Kidney (tissue), 10 donors: ENCODE measurements at regions not wholly inside any gene's neighbourhood (a gene's known extent, or its start where the extent isn't known, plus 50 kb on each side); places are given as distances from the start of the nearest gene placed in this dataset.
"Not testable (repeated sequence)": the region's sequence is repeated elsewhere in the genome, so short reads cannot be mapped to it uniquely, and the experiment has no call there.

Experiments
- DNase-seq, 5 donors: peaks; one replicate each; pipeline ENCODE4 v3.0.0-alpha.2; 2013 to 2020
- FAIRE-seq: peaks from 2 replicates; lab custom pipeline; 2012; peaks lifted over from hg19 to GRCh38; lab: Jason Lieb, UNC
- H3K27ac ChIP-seq, 2 donors: one replicate each; pipeline ENCODE4 v1.7.0; 2013; ENCODE audit warnings: low read depth in 2 of 2, low read length in 2 of 2, inconsistent platforms in 1 of 2
- H3K27me3 ChIP-seq: one replicate; pipeline ENCODE4 v1.7.1; 2013; ENCODE audit warnings: low read length, inconsistent platforms; ENCODE audit not compliant: control insufficient read depth, insufficient read depth
- H3K36me3 ChIP-seq, 3 donors: one replicate each; pipeline versions ENCODE4 v1.7.0 to v1.7.1; 2013; ENCODE audit warnings: low read length in 3 of 3, control low read depth in 1 of 3, inconsistent platforms in 1 of 3; ENCODE audit not compliant: insufficient read depth in 3 of 3, control insufficient read depth in 2 of 3
- H3K4me1 ChIP-seq, 3 donors: one replicate each; pipeline versions ENCODE4 v1.7.0 to v1.7.1; 2013; ENCODE audit warnings: low read length in 3 of 3, inconsistent platforms in 1 of 3, low read depth in 1 of 3; ENCODE audit not compliant: control insufficient read depth in 2 of 3, insufficient read depth in 2 of 3
- H3K4me3 ChIP-seq, 3 donors: one replicate each; pipeline versions ENCODE4 v1.7.0 to v1.8.1; 2013; ENCODE audit warnings: low read length in 3 of 3, control low read depth in 1 of 3, inconsistent platforms in 1 of 3
- H3K9ac ChIP-seq, 3 donors: one replicate each; pipeline versions ENCODE4 v1.7.0 to v1.7.1; 2013; ENCODE audit warnings: low read length in 3 of 3, control low read depth in 1 of 3, inconsistent platforms in 1 of 3
- H3K9me3 ChIP-seq, 3 donors: one replicate each; pipeline versions ENCODE4 v1.7.0 to v1.7.1; 2013; ENCODE audit warnings: low read length in 3 of 3, control low read depth in 1 of 3, inconsistent platforms in 1 of 3; ENCODE audit not compliant: control insufficient read depth in 2 of 3, insufficient read depth in 1 of 3
- intact Hi-C: fragments of 100-400 bp; cut with DNase I; formaldehyde crosslinking; loops from one replicate; pipeline ENCODE4 v1.11.1; 2022
- donor health status: control.
- donor health status: control.
- donor health status: DM: yes; HTN: yes; CAD: no.
- donor health status: Normal renal cell carcinoma (clear cell type).

GRCh38 chr16:29268348-29268747 lies 138.2 kb downstream of the NPIPB11 start:
- DNase-seq = peak in 1 of 5 donors; percentile 63
- H3K9me3 ChIP-seq, H3K9ac ChIP-seq, H3K4me1 ChIP-seq, H3K27ac ChIP-seq, FAIRE-seq, H3K36me3 ChIP-seq, H3K4me3 ChIP-seq, intact Hi-C loops, H3K27me3 ChIP-seq: not testable (repeated sequence)

GRCh38 chr16:29267891-29268290 lies 138.6 kb downstream of the NPIPB11 start:
- H3K27ac ChIP-seq, H3K4me1 ChIP-seq, H3K4me3 ChIP-seq, FAIRE-seq, H3K9me3 ChIP-seq, H3K9ac ChIP-seq, DNase-seq, intact Hi-C loops, H3K36me3 ChIP-seq, H3K27me3 ChIP-seq: not testable (repeated sequence)

GRCh38 chr16:29267055-29267619 lies 139.4 kb downstream of the NPIPB11 start:
- H3K9me3 ChIP-seq, H3K4me3 ChIP-seq, H3K4me1 ChIP-seq, H3K9ac ChIP-seq, intact Hi-C loops, H3K27ac ChIP-seq, H3K36me3 ChIP-seq, H3K27me3 ChIP-seq, FAIRE-seq: not testable (repeated sequence)
- peak in 1 of 5 donors; percentile 64 for DNase-seq

GRCh38 chr16:29266612-29267011 lies 139.9 kb downstream of the NPIPB11 start:
- FAIRE-seq, DNase-seq, intact Hi-C loops, H3K9me3 ChIP-seq, H3K27ac ChIP-seq, H3K4me3 ChIP-seq, H3K36me3 ChIP-seq, H3K9ac ChIP-seq, H3K4me1 ChIP-seq, H3K27me3 ChIP-seq: not testable (repeated sequence)

GRCh38 chr16:29265255-29265853 lies 141.2 kb downstream of the NPIPB11 start:
- H3K9me3 ChIP-seq, H3K27me3 ChIP-seq, H3K4me3 ChIP-seq, intact Hi-C loops, H3K36me3 ChIP-seq: not testable (repeated sequence)
- DNase-seq = peak in 4 of 5 donors; percentile 40 to 98 (median 64)
- H3K4me1 ChIP-seq = peaks cover 0 to 10% (median 2%) of the 10 kb centered on the region in 3 donors
- H3K9ac ChIP-seq = peak overlapping the region in 1 of 3 donors; percentile 51
- H3K27ac ChIP-seq = peak overlapping the region in 1 of 2 donors; percentile 53
- peak; percentile 82 for FAIRE-seq

- H3K27me3 ChIP-seq, H3K4me3 ChIP-seq, DNase-seq, H3K27ac ChIP-seq, H3K36me3 ChIP-seq, H3K9me3 ChIP-seq, FAIRE-seq, intact Hi-C loops: not testable (repeated sequence)
- H3K9ac ChIP-seq = peak overlapping the region in 1 of 3 donors; percentile 51
- peaks cover 0 to 10% (median 2%) of the 10 kb centered on the region in 3 donors for H3K4me1 ChIP-seq
These were observed 142.3 kb downstream of the NPIPB11 start for GRCh38 chr16:29264080-29264837.

- intact Hi-C loops, H3K4me3 ChIP-seq, H3K9ac ChIP-seq, H3K9me3 ChIP-seq, H3K36me3 ChIP-seq, DNase-seq, H3K27ac ChIP-seq, FAIRE-seq, H3K27me3 ChIP-seq: not testable (repeated sequence)
- peaks cover 0 to 10% (median 2%) of the 10 kb centered on the region in 3 donors for H3K4me1 ChIP-seq
These were observed 143.8 kb downstream of the NPIPB11 start for GRCh38 chr16:29262725-29263124.
